ENCODE measurements at regions not wholly inside any gene's neighbourhood (a gene's known extent, or its start where the extent isn't known, plus 50 kb on each side); places are given as distances from the start of the nearest gene placed in this dataset.

DNA sequence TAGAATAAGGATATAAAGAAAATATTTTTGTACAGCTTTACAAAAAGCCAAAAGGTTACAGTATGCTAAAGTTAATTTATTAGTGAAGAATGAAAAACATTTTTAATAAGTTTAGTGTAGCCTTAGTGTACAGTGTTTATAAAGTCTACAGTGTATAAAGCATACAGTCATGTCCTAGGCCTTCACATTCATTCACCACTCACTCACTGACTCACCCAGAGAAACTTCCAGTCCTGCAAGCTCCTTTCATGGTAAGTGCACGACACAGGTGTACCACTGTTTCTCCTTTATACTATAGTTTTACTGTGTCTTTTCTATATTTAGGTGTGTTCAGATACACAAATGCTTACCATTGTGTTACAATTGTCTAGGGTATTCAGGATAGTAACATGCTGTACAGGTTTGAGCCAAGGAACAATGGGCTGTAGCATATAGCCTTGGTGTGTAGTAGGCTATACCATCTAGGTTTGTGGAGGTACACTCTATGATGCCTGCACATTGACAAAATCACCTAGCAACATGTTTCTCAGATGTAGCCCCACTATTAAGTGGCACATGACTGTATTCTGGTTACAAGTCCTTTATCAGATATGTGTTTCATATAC lies 197.1 kb upstream of the KBTBD8 start:
- H3K79me2 ChIP-seq (ENCODE audit: control insufficient read depth, insufficient read depth, low read length) = no peaks in the 10 kb centered on the region
- no peaks in the 10 kb centered on the region for H3K9me1 ChIP-seq (replicated peaks; ENCODE audit: control insufficient read depth, extremely low read depth, insufficient read depth, low read length)
- H3K4me2 ChIP-seq (ENCODE audit: insufficient read depth, low read length) = no peak overlapping the region
- no peak overlapping the region for H3K9ac ChIP-seq (replicated peaks; ENCODE audit: extremely low read depth, insufficient read depth, low read length)
- dilution Hi-C loops (cut with MboI; ENCODE audit: extremely low pct_ligation_motif_present, low sequenced_read_pairs) = loop anchor here (25.0 kb wide), 1 partner anchor 414 kb away; no protein-coding TSS in a partner anchor
- no peaks in the 10 kb centered on the region for H3K36me3 ChIP-seq (ENCODE audit: control insufficient read depth in 2 of 2, extremely low read depth in 1 of 2, insufficient read depth in 2 of 2, low read length in 2 of 2)
- H3K27me3 ChIP-seq (ENCODE audit: control insufficient read depth in 2 of 2, insufficient read depth in 2 of 2, low read length in 2 of 2) = peaks cover 2 to 4% of the 10 kb centered on the region in 2 experiments
- H3K4me3 ChIP-seq (replicated peaks in 1 of 3; ENCODE audit: insufficient read depth in 1 of 3, low read depth in 1 of 3, low read length in 3 of 3) = no peak overlapping the region
- FAIRE-seq (no peak), DNase-seq (ENCODE audit: low read depth, low spot score) (no peak)
- H3K4me1 ChIP-seq (ENCODE audit: control insufficient read depth, extremely low read depth, insufficient read depth, low read length) = peaks cover 11% of the 10 kb centered on the region
- no peaks in the 10 kb centered on the region for H4K20me1 ChIP-seq (replicated peaks; ENCODE audit: control insufficient read depth, extremely low read depth, insufficient read depth, low read length)
- no peaks in the 10 kb centered on the region for H3K9me3 ChIP-seq (replicated peaks; ENCODE audit: control insufficient read depth, insufficient read depth, low read length)
- H3K27ac ChIP-seq (ENCODE audit: insufficient read depth, low read depth, low read length) = no peak overlapping the region
- intact Hi-C loops (cut with micrococcal nuclease) = no loop called here
- no TSS peak for BruUV-seq (replicated peaks)
- ChIA-PET CTCF (no interaction called here), POLR2A (no interaction called here)
- TF ChIP-seq POLR2AphosphoS5 (IDR thresholded peaks at IDR 0.05; ENCODE audit: insufficient read depth, low read depth, low read length) (no peak), MAX (IDR thresholded peaks at IDR 0.05; ENCODE audit: insufficient read depth, insufficient read length) (no peak), FOS (IDR thresholded peaks at IDR 0.05; ENCODE audit: borderline replicate concordance, insufficient read depth, low read length) (no peak), POLR2A (IDR thresholded peaks at IDR 0.05; ENCODE audit: low read depth, low read length) (no peak), EZH2 (IDR thresholded peaks at IDR 0.05; ENCODE audit: borderline replicate concordance, low read depth, low read length, severe bottlenecking) (no peak), MYC (IDR thresholded peaks at IDR 0.05; ENCODE audit: low read depth, low read length) (no peak), GATA2 (IDR thresholded peaks at IDR 0.05; ENCODE audit: insufficient read depth, insufficient read length, low read depth, low read length) (no peak), JUN (IDR thresholded peaks at IDR 0.05; ENCODE audit: borderline replicate concordance, insufficient read depth, insufficient read length, low read depth) (no peak)
- TF ChIP-seq, protein P1, sequence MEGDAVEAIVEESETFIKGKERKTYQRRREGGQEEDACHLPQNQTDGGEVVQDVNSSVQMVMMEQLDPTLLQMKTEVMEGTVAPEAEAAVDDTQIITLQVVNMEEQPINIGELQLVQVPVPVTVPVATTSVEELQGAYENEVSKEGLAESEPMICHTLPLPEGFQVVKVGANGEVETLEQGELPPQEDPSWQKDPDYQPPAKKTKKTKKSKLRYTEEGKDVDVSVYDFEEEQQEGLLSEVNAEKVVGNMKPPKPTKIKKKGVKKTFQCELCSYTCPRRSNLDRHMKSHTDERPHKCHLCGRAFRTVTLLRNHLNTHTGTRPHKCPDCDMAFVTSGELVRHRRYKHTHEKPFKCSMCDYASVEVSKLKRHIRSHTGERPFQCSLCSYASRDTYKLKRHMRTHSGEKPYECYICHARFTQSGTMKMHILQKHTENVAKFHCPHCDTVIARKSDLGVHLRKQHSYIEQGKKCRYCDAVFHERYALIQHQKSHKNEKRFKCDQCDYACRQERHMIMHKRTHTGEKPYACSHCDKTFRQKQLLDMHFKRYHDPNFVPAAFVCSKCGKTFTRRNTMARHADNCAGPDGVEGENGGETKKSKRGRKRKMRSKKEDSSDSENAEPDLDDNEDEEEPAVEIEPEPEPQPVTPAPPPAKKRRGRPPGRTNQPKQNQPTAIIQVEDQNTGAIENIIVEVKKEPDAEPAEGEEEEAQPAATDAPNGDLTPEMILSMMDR (IDR thresholded peaks at IDR 0.05; ENCODE audit: extremely low read depth in 1 of 2, insufficient read depth in 1 of 2, low read depth in 1 of 2, low read length in 2 of 2) = no peak
- H2AFZ ChIP-seq (ENCODE audit: low read depth, low read length) = no peak overlapping the region

Data from endothelial cell of umbilical vein (primary cell).